ENCODE measurements at regions not wholly inside any gene's neighbourhood (a gene's known extent, or its start where the extent isn't known, plus 50 kb on each side); places are given as distances from the start of the nearest gene placed in this dataset.
A peak's percentile ranks its signal among the peaks of the same experiment; 100 is the strongest.
"Not testable (repeated sequence)": the region's sequence is repeated elsewhere in the genome, so short reads cannot be mapped to it uniquely, and the experiment has no call there.

DNA sequence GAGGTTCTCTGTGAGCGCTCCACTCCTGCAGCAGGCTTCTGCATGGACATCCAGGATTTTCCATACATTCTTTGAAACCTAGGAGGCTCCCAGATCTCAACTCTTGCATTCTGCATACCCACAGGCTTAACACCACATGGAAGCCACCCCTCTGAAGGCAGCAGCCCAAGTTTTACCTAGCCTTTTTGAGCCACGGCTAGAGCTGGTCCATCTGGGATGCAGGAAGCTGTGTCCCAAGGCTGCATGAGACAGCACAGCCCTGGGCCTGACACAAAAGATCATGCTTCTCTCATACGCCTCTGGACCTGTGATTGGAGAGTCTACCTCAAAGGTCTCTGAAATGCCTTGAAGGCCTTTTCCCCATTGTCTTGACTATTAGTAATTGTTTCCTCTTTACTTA is 53.6 kb upstream of the RPRM start:
- no peak for DNase-seq

DNA sequence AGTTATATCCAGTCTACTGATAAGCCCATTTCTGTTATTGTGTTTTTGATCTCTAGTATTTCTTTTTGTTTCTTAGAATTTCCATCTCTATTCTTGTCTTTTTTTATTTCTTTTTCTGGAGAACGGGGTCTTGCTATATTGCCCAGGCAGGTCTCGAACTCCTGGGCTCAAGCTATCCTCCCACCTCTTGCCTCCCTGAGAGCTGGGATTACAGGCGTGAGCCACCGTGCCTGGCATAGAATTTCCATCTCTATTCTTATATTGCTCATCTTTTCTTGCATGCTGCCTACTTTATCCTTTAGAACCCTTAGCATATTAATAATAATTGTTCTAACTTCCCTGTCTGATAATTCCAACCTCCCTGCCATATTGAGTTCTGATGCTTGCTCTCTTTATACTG is 55.2 kb upstream of the RPRM start:
- DNase-seq = not testable (repeated sequence)

- not testable (repeated sequence) for DNase-seq
Measured at GRCh38 chr2:153534590-153534989, 56.0 kb upstream of the RPRM start.

- DNase-seq = no peak
Measured at GRCh38 chr2:153536115-153536514, 57.6 kb upstream of the RPRM start.

DNA sequence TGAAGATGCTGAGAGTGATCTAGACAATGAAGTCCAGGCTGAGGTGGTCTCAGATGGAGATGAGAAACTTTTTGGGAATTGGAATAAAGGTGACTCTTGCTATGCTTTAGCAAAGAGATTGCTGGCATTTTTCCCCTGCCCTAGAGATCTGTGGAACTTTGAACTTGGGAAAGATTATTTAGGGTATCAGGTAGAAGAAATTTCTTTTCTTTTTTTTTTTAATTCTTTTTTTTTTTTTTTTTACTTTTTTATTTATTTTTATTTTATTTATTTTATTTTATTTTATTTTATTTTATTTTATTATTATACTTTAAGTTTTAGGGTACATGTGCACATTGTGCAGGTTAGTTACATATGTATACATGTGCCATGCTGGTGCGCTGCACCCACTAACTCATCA is 59.5 kb upstream of the RPRM start:
- not testable (repeated sequence) for DNase-seq

- DNase-seq = no peak
Measured at GRCh38 chr2:153543635-153544071, 65.1 kb upstream of the RPRM start.

DNA sequence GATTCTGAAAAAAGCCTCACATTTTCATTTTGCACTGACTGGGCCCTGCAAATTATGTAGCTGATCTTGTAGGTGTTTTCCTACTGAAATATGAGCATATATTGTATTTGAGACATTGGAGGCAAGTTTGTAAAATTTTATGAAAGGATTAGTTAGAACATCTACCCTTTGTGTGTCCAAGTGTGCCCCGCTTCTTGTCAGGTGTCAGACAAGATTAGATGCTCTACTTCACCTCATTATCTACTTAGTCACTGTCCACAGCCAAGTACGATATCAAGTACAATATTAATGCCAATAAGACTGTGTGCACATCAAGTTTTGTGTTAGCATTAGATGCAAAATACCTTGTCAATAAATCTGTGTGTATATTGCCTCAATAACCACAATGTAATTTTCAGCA is 67.8 kb upstream of the RPRM start:
- no peak for DNase-seq

DNA sequence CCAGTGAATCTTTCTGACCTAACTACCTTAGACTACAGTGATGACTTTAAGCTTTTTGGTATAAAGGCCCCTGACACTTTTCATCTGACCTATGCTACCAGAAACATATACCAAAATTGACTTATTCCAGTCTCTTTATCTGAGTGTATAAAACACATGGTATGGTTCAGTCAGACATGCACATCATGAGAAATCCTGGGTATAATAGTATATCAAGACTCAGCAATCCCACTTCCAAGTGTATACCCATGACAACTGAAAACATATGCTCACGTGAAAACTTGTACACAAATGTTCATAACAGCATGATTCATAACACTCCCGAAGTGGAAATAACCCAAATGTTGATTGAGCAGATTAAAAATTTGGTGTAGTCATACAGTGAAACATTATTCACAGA is 70.0 kb upstream of the RPRM start:
- no peak for DNase-seq

- no peak for DNase-seq
Measured at GRCh38 chr2:153551698-153552097, 73.1 kb upstream of the RPRM start.

DNA sequence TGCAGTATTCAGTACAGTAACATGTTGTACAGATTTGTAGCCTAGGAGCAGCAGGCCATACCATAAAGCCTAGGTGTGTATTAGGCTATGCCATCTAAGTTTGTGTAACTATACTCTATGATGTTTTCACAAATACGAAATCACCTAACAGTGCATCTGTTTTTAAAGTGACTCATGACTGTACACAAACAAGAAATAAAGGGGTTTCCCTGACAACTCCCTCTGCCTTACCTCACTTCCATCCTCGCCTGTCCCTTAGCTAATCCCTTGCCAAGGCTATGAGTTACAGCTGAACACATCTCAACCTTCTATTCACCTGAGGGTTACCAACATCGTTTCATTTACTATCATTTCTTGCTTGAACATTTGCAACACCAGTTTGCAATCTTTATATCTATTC is 78.6 kb upstream of the RPRM start:
- DNase-seq = no peak

GRCh38 chr2:153557714-153558113 is 79.2 kb upstream of the RPRM start:
- DNase-seq = no peak

DNA sequence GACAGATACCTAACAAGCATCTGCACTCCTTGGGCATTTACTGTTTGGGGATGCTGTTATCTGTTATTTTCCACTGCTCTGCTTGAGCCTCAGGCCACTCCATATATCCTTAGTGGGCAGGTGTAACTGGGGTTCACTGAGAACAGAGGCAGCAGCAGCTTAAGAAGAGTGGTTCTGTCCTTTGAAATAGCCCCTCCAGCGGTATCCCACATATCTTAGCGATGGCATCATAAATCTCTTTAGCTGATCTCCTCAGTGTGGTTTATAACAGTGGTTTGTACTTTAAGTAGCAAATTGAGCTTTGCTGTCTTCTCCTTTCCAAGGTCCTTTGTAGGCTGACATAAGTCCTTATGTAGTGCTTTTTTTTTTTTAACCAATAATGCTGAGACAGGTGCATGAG is 79.7 kb upstream of the RPRM start:
- no peak for DNase-seq

- no peak for DNase-seq
Measured at GRCh38 chr2:153567367-153567766, 88.8 kb upstream of the RPRM start.

GRCh38 chr2:153568105-153568504 is 89.5 kb upstream of the RPRM start:
- no peak for DNase-seq

DNA sequence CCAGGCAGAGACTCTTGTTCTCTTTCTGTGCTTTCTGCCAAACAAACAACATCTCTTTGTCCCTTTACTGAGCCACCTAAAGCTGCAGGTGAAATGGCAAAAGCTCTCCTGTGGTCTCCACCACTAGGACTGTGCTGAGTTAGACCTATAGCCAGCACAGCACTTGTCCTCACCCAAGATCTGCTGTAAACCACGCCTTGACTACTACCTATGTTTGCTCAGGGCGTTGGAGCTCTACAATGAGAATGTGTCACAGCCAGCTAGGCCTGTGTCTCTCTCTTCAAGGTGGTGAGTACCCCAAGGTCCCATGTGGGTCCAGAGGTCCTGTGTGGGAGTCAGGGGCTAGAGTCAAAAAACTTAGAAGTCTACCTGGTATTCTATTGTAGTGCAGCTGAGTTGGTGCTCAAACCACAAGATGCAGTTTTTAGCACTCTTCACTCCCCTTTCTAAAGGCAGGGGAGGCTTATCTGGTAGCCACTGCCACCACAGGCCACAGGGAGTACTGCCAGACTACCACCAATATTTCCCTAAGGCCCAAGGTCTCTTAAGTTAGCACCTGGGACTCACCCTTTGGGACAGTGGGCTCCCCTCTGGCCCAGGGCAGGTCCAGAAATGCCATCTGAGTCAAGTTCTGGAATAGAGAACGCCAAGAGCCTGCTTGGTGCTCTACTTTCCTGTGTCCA is 96.8 kb upstream of the RPRM start:
- DNase-seq = no peak

DNA sequence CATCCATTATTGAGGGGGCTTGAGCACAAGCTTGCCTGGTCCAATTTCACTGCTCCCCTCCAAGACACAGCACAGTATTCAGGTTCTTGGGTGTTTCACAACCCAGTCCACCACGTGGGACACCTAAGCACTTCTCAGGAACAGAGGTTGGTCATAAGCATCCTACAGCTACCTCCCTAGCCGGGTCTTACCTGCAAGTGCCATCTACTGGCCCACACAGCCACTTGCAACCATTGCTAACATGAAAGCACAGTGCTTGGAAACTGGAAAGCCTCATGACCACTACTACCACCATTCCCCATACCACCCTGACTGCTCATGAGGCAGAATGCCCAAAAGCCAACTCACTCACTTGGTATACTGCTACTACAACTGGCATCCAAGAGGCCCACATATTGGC is 105.7 kb upstream of the RPRM start:
- no peak for DNase-seq

GRCh38 chr2:153588408-153588807 is 109.8 kb upstream of the RPRM start:
- no peak for DNase-seq

DNA sequence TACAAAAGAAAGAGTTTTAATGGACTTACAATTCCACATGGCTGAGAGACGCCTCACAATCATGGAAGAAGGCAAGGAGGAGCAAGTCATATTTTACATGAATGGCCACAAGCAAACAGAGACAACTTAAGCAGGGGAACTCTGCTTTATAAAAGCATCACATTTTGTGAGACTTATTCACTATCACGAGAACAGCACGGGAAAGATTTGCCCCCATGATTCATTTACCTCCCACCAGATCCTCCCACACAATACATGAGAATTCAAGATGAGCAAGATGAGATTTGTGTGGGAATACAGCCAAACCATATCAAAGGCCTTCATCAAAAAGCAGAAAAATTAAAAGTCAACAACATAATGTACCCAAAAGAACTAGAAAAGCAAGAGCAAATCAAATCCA is 111.0 kb upstream of the RPRM start:
- DNase-seq = no peak

DNA sequence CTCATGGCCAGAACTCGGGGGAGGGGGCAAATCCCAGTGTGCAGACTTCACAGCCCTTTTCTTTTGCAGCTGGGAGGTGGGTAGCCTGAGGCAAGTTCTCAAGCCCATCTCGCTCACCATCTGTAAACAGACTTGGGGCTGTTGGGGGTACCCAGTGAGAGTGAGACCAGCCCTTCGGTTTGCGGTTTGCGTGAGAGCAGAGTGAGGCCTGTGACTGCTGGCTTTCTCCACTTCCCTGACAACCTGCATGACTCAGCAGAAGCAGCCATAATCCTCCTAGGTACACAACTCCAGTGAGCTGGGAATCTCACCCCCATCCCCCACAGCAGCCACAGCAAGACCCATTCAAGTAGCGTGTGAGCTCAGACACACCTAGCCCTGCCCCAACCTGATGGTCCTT is 114.5 kb upstream of the RPRM start:
- not testable (repeated sequence) for DNase-seq

DNA sequence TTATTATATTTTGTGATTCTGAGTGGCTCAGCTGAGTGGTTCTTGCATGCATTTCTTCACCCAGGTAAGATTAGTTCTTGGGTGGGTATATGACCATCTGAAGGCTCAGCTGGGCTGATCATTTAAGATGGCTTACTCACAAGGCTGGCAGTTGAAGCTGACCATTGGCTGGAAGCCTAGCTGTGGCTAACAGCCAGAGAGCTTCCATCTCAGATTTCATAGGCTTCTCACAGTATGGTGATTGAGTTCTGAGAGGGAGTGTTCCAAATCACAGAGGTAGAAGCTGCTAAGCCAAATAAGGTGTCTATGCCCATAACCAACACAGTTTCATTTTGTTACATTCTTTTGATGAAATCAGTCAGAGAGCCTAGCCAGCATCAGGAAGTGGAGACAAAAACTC is 117.4 kb upstream of the RPRM start:
- DNase-seq = peak in 2 of 3 donors; percentile 1 to 3

GRCh38 chr2:153601812-153602211 is 123.2 kb upstream of the RPRM start:
- no peak for DNase-seq

DNA sequence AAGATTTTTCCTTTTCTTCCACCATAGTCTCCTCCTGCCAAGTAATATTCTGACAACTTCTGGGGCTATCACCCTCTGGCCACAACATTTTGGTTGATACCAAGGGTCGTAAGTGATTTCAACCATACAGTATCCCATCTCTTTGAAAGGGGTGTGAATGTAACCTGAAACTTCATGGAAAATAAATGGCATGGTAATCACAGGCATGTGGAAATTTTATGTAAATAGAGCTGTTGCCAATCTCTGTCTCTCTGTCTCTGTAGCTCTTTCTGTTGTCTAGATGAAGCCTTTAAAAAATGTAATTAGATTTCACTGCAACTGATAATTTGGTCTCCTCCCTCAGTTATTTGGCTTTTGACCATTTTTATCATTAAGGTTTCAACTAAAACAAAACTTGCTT is 125.6 kb upstream of the RPRM start:
- DNase-seq = no peak

GRCh38 chr2:153606623-153607022 is 128.1 kb upstream of the RPRM start:
- DNase-seq = no peak

GRCh38 chr2:153622285-153622684 is 143.7 kb upstream of the RPRM start:
- DNase-seq = no peak

DNA sequence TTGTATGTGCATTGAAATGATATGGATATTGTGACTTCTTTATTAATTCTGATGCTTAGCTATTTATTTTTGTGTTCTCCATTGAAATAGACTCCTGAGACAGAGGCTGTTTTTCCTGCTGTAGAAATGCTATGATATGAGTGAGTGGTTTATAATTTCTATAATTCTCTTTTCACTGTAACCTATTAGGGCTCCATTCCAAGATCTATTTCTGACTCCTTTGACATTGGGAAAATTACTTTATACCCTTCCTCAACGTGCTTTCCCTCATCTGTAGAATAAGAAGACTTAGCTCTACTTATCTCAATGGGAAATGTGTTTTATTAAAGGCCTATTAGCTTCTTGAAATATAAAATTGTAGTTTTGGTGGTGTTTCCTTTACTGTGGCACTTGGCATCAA is 144.5 kb upstream of the RPRM start:
- no peak for DNase-seq
